CD4-positive, alpha-beta T cell treated with Interleukin-17A for 4 hours (primary cell): ENCODE measurements at regions not wholly inside any gene's neighbourhood (a gene's known extent, or its start where the extent isn't known, plus 50 kb on each side); places are given as distances from the start of the nearest gene placed in this dataset.
"Not testable (repeated sequence)": the region's sequence is repeated elsewhere in the genome, so short reads cannot be mapped to it uniquely, and the experiment has no call there.

Experiments
- DNase-seq: peaks from one replicate; pipeline ENCODE4 v3.0.0-alpha.2; 2020; ENCODE audit warnings: mixed read lengths

- DNase-seq = no peak
Measured at GRCh38 chr6:15001326-15001910, 244.5 kb upstream of the JARID2 start.

- DNase-seq = no peak
Measured at GRCh38 chr6:15008269-15008668, 237.6 kb upstream of the JARID2 start.

GRCh38 chr6:15014958-15015357, 230.9 kb upstream of the JARID2 start:
- DNase-seq = no peak

GRCh38 chr6:15016813-15017212, 229.1 kb upstream of the JARID2 start:
- no peak for DNase-seq

GRCh38 chr6:15017261-15017660, 228.6 kb upstream of the JARID2 start:
- DNase-seq = peak; percentile 13

- no peak for DNase-seq
Measured at GRCh38 chr6:15017803-15018202, 228.1 kb upstream of the JARID2 start.

- no peak for DNase-seq
Measured at GRCh38 chr6:15020119-15020770, 225.6 kb upstream of the JARID2 start.

GRCh38 chr6:15021074-15021473, 224.8 kb upstream of the JARID2 start:
- DNase-seq = no peak

- not testable (repeated sequence) for DNase-seq
Measured at GRCh38 chr6:15023018-15023417, 222.9 kb upstream of the JARID2 start.

GRCh38 chr6:15023448-15023847, 222.4 kb upstream of the JARID2 start:
- no peak for DNase-seq

GRCh38 chr6:15025446-15025845, 220.4 kb upstream of the JARID2 start:
- DNase-seq = no peak

- DNase-seq = no peak
Measured at GRCh38 chr6:15026832-15027231, 219.0 kb upstream of the JARID2 start.

GRCh38 chr6:15027472-15027871, 218.4 kb upstream of the JARID2 start:
- no peak for DNase-seq

- DNase-seq = no peak
Measured at GRCh38 chr6:15032015-15032414, 213.9 kb upstream of the JARID2 start.

- no peak for DNase-seq
Measured at GRCh38 chr6:15033850-15034203, 212.0 kb upstream of the JARID2 start.

- DNase-seq = no peak
Measured at GRCh38 chr6:15036690-15037245, 209.1 kb upstream of the JARID2 start.

- DNase-seq = no peak
Measured at GRCh38 chr6:15037253-15037652, 208.6 kb upstream of the JARID2 start.

- DNase-seq = no peak
Measured at GRCh38 chr6:15038013-15038791, 207.7 kb upstream of the JARID2 start.

GRCh38 chr6:15039136-15039535, 206.7 kb upstream of the JARID2 start:
- DNase-seq = no peak

GRCh38 chr6:15042938-15043337, 202.9 kb upstream of the JARID2 start:
- no peak for DNase-seq

GRCh38 chr6:15044146-15044882, 201.6 kb upstream of the JARID2 start:
- no peak for DNase-seq

GRCh38 chr6:15044948-15045347, 200.9 kb upstream of the JARID2 start:
- no peak for DNase-seq

GRCh38 chr6:15046751-15047150, 199.1 kb upstream of the JARID2 start:
- no peak for DNase-seq
